ENCODE measurements at regions not wholly inside any gene's neighbourhood (a gene's known extent, or its start where the extent isn't known, plus 50 kb on each side); places are given as distances from the start of the nearest gene placed in this dataset.

GRCh38 chr9:14439555-14439954, 125.6 kb upstream of the NFIB start:
- no peaks in the 10 kb centered on the region for H3K36me3 ChIP-seq (ENCODE audit: control insufficient read depth, insufficient read depth, low read length)
- H3K27me3 ChIP-seq (ENCODE audit: control insufficient read depth, insufficient read depth, low read length): peaks cover 1% of the 10 kb centered on the region
- CTCF ChIA-PET: interaction anchor here (1.2 to 4.1 kb wide), 2 partner anchors 11 to 330 kb away, joined by 3 to 30 read pairs; no protein-coding TSS in a partner anchor
- POLR2A ChIA-PET: no interaction called here
- TF ChIP-seq, protein P1, sequence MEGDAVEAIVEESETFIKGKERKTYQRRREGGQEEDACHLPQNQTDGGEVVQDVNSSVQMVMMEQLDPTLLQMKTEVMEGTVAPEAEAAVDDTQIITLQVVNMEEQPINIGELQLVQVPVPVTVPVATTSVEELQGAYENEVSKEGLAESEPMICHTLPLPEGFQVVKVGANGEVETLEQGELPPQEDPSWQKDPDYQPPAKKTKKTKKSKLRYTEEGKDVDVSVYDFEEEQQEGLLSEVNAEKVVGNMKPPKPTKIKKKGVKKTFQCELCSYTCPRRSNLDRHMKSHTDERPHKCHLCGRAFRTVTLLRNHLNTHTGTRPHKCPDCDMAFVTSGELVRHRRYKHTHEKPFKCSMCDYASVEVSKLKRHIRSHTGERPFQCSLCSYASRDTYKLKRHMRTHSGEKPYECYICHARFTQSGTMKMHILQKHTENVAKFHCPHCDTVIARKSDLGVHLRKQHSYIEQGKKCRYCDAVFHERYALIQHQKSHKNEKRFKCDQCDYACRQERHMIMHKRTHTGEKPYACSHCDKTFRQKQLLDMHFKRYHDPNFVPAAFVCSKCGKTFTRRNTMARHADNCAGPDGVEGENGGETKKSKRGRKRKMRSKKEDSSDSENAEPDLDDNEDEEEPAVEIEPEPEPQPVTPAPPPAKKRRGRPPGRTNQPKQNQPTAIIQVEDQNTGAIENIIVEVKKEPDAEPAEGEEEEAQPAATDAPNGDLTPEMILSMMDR (IDR thresholded peaks at IDR 0.05; ENCODE audit: insufficient read depth, low read depth, low read length): no peak
- no peak overlapping the region for H3K4me3 ChIP-seq (ENCODE audit: low read depth, low read length)
- DNase-seq (ENCODE audit: low read depth): no peak

DNA sequence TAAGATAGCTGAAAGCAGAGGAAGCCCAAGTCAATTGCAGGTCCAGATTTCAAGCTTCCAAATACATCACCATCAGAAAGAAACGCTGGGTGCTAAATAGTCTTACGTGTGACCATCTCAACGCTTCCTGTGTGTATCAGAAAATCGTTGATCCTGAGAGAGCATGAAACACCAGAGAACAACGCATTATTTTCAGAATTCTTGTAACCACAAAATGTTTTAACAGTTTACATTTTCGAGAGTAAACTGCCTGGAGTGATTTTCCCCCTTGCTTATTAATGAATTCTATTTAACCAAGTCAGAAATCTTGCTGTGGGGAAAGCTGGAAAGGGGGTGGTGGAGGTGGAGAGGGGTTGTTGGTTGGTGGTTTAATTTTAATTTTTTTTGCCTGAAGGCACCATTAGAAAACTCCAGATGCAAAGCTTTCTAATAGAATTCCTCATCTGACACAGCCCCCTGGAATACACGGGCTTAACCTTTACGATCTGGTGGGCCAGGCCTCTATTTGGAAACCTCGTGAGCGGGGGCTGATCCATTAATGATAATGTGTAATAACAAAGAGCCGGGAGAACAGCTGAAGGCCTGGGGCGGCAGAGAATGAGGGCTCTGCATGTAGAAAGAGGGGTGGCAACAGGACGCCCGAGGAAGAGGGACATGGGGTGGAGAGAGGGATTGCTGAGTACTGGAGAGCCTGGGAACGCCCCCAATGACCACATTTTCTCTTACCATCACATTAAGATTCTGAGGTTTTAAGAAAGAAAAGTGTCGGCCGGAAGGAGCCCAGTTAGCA, 124.5 kb upstream of the NFIB start:
- Histone ChIP-seq H3K4me3 (ENCODE audit: low read depth, low read length) (no peak overlapping the region), H3K36me3 (ENCODE audit: control insufficient read depth, insufficient read depth, low read length) (no peaks in the 10 kb centered on the region), H3K27me3 (ENCODE audit: control insufficient read depth, insufficient read depth, low read length) (peaks cover 1% of the 10 kb centered on the region)
- TF ChIP-seq, protein P1 (IDR thresholded peaks at IDR 0.05; ENCODE audit: insufficient read depth, low read depth, low read length): no peak
- CTCF ChIA-PET: interaction anchor here (0.7 to 4.1 kb wide), 2 partner anchors 10 to 1511 kb away, joined by 3 to 30 read pairs; no protein-coding TSS in a partner anchor
- DNase-seq (ENCODE audit: low read depth): no peak
- POLR2A ChIA-PET: no interaction called here

DNA sequence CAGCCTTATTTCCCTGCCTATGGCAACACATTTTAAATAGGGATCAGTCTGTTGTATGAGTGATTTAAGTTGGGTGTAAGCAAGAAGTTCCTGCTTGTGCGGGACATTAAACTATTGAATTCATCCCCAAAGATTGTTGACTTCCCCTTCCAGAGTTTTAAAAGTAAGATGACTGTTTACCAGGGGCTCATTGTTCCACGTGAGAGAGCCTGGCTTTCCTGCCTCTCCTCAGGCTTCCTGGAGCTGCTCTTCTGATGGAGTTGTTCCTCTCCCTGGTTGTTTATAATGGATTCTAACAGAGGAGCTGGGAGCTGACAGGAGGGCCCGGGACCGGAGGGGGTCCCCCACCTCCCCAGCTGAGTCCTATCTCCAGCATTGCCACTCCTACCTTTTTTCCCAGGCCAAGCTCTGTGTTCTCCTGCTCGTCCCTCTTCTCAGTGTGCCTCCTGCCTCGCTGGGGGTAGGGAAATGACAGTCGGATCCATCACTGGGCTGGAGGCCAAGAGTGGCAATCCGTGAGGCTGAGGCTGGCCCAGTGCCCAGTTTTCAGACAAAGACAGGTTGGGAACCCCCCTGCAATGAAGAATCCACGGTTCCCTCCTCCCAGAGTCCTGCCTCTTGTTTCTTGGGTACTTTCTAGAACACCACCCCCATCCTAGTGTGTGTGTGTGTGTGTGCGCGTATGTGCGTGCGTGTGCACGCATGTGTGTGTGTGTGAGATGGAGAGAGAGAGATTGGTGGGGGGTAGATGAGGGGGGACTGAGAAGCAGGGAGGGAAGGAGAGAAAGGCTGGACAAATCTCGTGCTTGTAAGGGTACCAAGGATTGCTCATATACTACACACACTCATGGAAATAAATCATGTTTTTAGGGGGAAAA, 123.7 kb upstream of the NFIB start:
- Histone ChIP-seq H3K4me3 (ENCODE audit: low read depth, low read length) (no peak overlapping the region), H3K27me3 (ENCODE audit: control insufficient read depth, insufficient read depth, low read length) (peaks cover 1% of the 10 kb centered on the region), H3K36me3 (ENCODE audit: control insufficient read depth, insufficient read depth, low read length) (no peaks in the 10 kb centered on the region)
- TF ChIP-seq, protein P1 (IDR thresholded peaks at IDR 0.05; ENCODE audit: insufficient read depth, low read depth, low read length): no peak
- no peak for DNase-seq (ENCODE audit: low read depth)
- ChIA-PET CTCF (interaction anchor here (0.5 to 4.1 kb wide), 2 partner anchors 9 to 1225 kb away, joined by 3 to 30 read pairs; no protein-coding TSS in a partner anchor), POLR2A (no interaction called here)

- peaks cover 6% of the 10 kb centered on the region for H3K27me3 ChIP-seq (ENCODE audit: control insufficient read depth, insufficient read depth, low read length)
- CTCF ChIA-PET: no interaction called here
These were observed 121.9 kb upstream of the NFIB start for GRCh38 chr9:14435871-14436270.

More at GRCh38 chr9:14435871-14436270, 121.9 kb upstream of the NFIB start:
- POLR2A ChIA-PET: no interaction called here
- TF ChIP-seq, protein P1 (IDR thresholded peaks at IDR 0.05; ENCODE audit: insufficient read depth, low read depth, low read length): no peak
- no peaks in the 10 kb centered on the region for H3K36me3 ChIP-seq (ENCODE audit: control insufficient read depth, insufficient read depth, low read length)
- H3K4me3 ChIP-seq (ENCODE audit: low read depth, low read length): no peak overlapping the region
- no peak for DNase-seq (ENCODE audit: low read depth)

All from BJ (cell line).